WTC11 (cell line): ENCODE measurements at regions not wholly inside any gene's neighbourhood (a gene's known extent, or its start where the extent isn't known, plus 50 kb on each side); places are given as distances from the start of the nearest gene placed in this dataset.

ENCODE experiments used
- CBFB ChIP-seq: sonication (generic); formaldehyde crosslinking; IDR thresholded peaks from 2 replicates; pipeline ENCODE4 v1.8.1; 2022; ENCODE audit warnings: mild to moderate bottlenecking, low read depth, missing genetic modification reagents
- ELF4 ChIP-seq: sonication (generic); formaldehyde crosslinking; IDR thresholded peaks from 2 replicates; pipeline ENCODE4 v1.8.1; 2022; ENCODE audit warnings: low read depth, mild to moderate bottlenecking, moderate library complexity, missing genetic modification reagents
- IRF2 ChIP-seq: sonication (generic); formaldehyde crosslinking; IDR thresholded peaks from 2 replicates; pipeline ENCODE4 v1.8.0; 2022; ENCODE audit warnings: low read depth, missing genetic modification reagents, borderline replicate concordance
- MYBL2 ChIP-seq: sonication (generic); formaldehyde crosslinking; IDR thresholded peaks from 2 replicates; pipeline ENCODE4 v1.8.1; 2023; ENCODE audit warnings: mild to moderate bottlenecking, moderate library complexity, missing genetic modification reagents
- TEAD1 ChIP-seq: sonication (generic); formaldehyde crosslinking; IDR thresholded peaks from 2 replicates; pipeline ENCODE4 v1.8.0; 2022; ENCODE audit warnings: mild to moderate bottlenecking, missing genetic modification reagents
- TF ChIP-seq, protein P1 (sequence below): sonication (generic); formaldehyde crosslinking; IDR thresholded peaks from 2 replicates; pipeline ENCODE4 v1.8.1; 2022; ENCODE audit warnings: low read depth, missing genetic modification reagents, borderline replicate concordance
- TF ChIP-seq, protein P2 (sequence below): fragments of 200-600 bp; IDR thresholded peaks from 2 replicates; pipeline ENCODE4 v1.8.0; 2022; ENCODE audit warnings: antibody characterized with exemption
- TF ChIP-seq, protein P3 (sequence below): sonication (generic); formaldehyde crosslinking; IDR thresholded peaks from 2 replicates; pipeline ENCODE4 v1.8.0; 2022; ENCODE audit warnings: missing genetic modification reagents
- TF ChIP-seq, protein P4 (sequence below): fragments of 250-450 bp; sonication (Bioruptor Pico); IDR thresholded peaks from 2 replicates; pipeline ENCODE4 v2.1.2; 2022; ENCODE audit warnings: mild to moderate bottlenecking, moderate library complexity
- TF ChIP-seq, protein P5 (sequence below): sonication (generic); formaldehyde crosslinking; IDR thresholded peaks from 2 replicates; pipeline ENCODE4 v1.8.1; 2023; ENCODE audit warnings: mild to moderate bottlenecking, missing genetic modification reagents

DNA sequence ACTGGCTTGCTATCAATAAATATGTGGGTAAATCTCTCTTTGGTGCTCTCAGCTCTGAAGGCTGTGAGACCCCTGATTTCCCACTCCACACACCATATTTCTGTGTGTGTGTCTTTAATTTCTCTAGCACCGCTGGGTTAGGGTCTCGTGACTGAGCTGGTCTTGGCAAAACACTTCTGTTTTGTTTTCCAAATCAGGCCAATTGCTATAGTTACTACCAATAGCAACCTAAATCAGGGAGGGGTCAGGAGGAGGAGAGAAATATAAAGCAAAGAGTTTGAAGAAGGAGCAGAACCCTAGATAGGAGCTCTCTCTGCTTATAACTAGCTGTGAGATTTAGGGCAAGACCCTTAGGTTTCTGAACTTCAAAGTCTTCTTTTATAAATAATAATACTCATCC lies 250.5 kb upstream of the IGFBP7 start:
- TF ChIP-seq, protein P1, sequence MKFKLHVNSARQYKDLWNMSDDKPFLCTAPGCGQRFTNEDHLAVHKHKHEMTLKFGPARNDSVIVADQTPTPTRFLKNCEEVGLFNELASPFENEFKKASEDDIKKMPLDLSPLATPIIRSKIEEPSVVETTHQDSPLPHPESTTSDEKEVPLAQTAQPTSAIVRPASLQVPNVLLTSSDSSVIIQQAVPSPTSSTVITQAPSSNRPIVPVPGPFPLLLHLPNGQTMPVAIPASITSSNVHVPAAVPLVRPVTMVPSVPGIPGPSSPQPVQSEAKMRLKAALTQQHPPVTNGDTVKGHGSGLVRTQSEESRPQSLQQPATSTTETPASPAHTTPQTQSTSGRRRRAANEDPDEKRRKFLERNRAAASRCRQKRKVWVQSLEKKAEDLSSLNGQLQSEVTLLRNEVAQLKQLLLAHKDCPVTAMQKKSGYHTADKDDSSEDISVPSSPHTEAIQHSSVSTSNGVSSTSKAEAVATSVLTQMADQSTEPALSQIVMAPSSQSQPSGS (CRISPR knock-in tag): no peak
- TF ChIP-seq, protein P2, sequence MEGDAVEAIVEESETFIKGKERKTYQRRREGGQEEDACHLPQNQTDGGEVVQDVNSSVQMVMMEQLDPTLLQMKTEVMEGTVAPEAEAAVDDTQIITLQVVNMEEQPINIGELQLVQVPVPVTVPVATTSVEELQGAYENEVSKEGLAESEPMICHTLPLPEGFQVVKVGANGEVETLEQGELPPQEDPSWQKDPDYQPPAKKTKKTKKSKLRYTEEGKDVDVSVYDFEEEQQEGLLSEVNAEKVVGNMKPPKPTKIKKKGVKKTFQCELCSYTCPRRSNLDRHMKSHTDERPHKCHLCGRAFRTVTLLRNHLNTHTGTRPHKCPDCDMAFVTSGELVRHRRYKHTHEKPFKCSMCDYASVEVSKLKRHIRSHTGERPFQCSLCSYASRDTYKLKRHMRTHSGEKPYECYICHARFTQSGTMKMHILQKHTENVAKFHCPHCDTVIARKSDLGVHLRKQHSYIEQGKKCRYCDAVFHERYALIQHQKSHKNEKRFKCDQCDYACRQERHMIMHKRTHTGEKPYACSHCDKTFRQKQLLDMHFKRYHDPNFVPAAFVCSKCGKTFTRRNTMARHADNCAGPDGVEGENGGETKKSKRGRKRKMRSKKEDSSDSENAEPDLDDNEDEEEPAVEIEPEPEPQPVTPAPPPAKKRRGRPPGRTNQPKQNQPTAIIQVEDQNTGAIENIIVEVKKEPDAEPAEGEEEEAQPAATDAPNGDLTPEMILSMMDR: no peak
- TF ChIP-seq CBFB (no peak), TEAD1 (no peak), ELF4 (CRISPR knock-in tag) (no peak), IRF2 (CRISPR knock-in tag) (no peak), MYBL2 (no peak)
- TF ChIP-seq, protein P3, sequence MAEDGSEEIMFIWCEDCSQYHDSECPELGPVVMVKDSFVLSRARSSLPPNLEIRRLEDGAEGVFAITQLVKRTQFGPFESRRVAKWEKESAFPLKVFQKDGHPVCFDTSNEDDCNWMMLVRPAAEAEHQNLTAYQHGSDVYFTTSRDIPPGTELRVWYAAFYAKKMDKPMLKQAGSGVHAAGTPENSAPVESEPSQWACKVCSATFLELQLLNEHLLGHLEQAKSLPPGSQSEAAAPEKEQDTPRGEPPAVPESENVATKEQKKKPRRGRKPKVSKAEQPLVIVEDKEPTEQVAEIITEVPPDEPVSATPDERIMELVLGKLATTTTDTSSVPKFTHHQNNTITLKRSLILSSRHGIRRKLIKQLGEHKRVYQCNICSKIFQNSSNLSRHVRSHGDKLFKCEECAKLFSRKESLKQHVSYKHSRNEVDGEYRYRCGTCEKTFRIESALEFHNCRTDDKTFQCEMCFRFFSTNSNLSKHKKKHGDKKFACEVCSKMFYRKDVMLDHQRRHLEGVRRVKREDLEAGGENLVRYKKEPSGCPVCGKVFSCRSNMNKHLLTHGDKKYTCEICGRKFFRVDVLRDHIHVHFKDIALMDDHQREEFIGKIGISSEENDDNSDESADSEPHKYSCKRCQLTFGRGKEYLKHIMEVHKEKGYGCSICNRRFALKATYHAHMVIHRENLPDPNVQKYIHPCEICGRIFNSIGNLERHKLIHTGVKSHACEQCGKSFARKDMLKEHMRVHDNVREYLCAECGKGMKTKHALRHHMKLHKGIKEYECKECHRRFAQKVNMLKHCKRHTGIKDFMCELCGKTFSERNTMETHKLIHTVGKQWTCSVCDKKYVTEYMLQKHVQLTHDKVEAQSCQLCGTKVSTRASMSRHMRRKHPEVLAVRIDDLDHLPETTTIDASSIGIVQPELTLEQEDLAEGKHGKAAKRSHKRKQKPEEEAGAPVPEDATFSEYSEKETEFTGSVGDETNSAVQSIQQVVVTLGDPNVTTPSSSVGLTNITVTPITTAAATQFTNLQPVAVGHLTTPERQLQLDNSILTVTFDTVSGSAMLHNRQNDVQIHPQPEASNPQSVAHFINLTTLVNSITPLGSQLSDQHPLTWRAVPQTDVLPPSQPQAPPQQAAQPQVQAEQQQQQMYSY (CRISPR knock-in tag): no peak
- TF ChIP-seq, protein P4, sequence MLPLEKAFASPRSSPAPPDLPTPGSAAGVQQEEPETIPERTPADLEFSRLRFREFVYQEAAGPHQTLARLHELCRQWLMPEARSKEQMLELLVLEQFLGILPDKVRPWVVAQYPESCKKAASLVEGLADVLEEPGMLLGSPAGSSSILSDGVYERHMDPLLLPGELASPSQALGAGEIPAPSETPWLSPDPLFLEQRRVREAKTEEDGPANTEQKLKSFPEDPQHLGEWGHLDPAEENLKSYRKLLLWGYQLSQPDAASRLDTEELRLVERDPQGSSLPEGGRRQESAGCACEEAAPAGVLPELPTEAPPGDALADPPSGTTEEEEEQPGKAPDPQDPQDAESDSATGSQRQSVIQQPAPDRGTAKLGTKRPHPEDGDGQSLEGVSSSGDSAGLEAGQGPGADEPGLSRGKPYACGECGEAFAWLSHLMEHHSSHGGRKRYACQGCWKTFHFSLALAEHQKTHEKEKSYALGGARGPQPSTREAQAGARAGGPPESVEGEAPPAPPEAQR: no peak
- TF ChIP-seq, protein P5, sequence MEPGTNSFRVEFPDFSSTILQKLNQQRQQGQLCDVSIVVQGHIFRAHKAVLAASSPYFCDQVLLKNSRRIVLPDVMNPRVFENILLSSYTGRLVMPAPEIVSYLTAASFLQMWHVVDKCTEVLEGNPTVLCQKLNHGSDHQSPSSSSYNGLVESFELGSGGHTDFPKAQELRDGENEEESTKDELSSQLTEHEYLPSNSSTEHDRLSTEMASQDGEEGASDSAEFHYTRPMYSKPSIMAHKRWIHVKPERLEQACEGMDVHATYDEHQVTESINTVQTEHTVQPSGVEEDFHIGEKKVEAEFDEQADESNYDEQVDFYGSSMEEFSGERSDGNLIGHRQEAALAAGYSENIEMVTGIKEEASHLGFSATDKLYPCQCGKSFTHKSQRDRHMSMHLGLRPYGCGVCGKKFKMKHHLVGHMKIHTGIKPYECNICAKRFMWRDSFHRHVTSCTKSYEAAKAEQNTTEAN: no peak
